ENCODE measurements at regions not wholly inside any gene's neighbourhood (a gene's known extent, or its start where the extent isn't known, plus 50 kb on each side); places are given as distances from the start of the nearest gene placed in this dataset.

- TF ChIP-seq, protein P1, sequence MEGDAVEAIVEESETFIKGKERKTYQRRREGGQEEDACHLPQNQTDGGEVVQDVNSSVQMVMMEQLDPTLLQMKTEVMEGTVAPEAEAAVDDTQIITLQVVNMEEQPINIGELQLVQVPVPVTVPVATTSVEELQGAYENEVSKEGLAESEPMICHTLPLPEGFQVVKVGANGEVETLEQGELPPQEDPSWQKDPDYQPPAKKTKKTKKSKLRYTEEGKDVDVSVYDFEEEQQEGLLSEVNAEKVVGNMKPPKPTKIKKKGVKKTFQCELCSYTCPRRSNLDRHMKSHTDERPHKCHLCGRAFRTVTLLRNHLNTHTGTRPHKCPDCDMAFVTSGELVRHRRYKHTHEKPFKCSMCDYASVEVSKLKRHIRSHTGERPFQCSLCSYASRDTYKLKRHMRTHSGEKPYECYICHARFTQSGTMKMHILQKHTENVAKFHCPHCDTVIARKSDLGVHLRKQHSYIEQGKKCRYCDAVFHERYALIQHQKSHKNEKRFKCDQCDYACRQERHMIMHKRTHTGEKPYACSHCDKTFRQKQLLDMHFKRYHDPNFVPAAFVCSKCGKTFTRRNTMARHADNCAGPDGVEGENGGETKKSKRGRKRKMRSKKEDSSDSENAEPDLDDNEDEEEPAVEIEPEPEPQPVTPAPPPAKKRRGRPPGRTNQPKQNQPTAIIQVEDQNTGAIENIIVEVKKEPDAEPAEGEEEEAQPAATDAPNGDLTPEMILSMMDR (conservative IDR thresholded peaks at IDR 0.05; ENCODE audit: low read length) = no peak
- no peak for TF ChIP-seq EZH2phosphoT487 (IDR thresholded peaks at IDR 0.05; ENCODE audit: borderline replicate concordance, low read depth, low read length)
Observed at GRCh38 chr5:176725521-176726280, 78.4 kb downstream of the TSPAN17 start.
